Kasumi-1 (cell line): ENCODE measurements at regions not wholly inside any gene's neighbourhood (a gene's known extent, or its start where the extent isn't known, plus 50 kb on each side); places are given as distances from the start of the nearest gene placed in this dataset.
"Not testable (repeated sequence)": the region's sequence is repeated elsewhere in the genome, so short reads cannot be mapped to it uniquely, and the experiment has no call there.

Experiments
- DNase-seq, 2 experiments: peaks; one replicate each; lab custom pipeline; 2025; lab: John Stamatoyannopoulos, UW

DNA sequence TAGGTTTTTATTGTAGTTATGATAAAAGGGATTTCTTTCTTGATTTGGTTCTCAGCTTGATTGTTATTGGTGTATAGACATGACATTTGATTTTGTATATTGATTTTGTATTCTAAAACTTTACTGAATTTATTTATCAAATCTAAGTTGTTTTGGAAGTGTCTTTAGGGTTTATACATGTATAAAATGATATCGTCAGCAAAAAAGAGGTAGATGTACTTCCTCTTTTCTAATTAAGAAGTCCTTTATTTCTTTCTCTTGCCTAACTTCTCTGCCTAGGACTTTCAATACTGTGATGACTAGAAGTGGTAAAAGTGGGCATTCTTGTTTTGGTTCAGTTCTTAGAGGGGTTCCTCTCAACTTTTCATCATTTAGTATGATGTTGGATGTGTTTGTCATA, 487.3 kb upstream of the KIF2B start:
- DNase-seq, result peak in 1 of 2 experiments; percentile 8

- DNase-seq, result no peak
These were observed 492.0 kb upstream of the KIF2B start for GRCh38 chr17:53330756-53331155.

- no peak for DNase-seq
These were observed 501.1 kb upstream of the KIF2B start for GRCh38 chr17:53321651-53322050.

- no peak for DNase-seq
These were observed 502.8 kb upstream of the KIF2B start for GRCh38 chr17:53319947-53320346.

DNA sequence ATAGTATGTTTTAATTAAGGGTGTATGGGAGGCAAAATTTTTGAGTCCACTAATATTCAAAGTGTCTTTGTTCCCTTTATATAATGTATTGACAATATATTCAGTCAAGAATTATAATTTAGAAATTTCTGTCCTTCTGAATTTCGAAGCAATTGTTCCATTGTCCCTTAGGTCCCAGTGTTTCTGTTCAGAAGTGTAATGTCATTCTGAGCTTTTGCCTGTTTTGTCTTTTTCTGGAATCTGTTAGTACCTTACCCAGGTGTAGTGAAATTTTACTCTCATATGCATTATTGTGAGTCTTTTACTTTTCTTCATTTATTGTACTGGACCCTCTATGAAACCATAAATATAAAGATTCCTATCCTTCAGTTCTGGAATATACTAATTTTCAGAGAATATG, 505.7 kb upstream of the KIF2B start:
- peak in 1 of 2 experiments; percentile 22 for DNase-seq

- DNase-seq, result no peak
These were observed 506.7 kb upstream of the KIF2B start for GRCh38 chr17:53316073-53316472.

DNA sequence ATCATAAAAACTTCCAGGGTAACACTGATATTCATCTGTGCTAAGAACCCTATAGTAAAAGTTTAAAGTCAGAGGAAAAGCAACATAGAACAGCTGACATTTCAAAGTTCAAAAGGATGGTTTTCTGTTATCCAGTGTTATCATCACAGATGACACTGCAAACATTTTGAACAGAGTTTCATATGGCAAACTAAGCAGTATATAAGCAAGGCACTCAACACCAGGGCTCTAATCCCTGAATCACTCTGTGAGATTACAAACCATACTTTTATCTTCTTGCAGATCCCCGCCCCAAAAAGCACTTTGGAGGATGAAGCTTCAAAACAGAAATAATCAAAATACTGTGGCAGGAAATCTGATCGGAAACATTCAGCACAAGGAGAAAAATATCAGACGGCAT, 508.2 kb upstream of the KIF2B start:
- no peak for DNase-seq

DNA sequence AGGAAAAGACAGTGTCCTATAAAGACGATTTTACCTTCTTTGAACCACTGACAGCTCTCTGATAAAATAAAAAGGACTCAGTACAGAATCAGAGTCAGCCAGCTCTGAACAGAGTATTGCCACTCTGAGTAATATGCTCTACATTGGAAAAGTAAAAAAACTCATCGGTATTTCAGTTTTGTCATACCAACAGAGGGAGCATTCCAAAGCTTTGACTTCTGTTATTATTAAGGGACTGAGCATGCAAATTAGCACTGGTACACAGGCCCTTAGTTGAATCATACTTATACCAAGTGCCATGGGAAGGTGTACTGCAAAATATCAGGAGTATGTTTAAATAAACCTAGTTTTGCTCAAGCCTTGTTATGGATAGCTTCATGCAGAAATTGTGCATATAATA, 509.0 kb upstream of the KIF2B start:
- peak in 1 of 2 experiments; percentile 6 for DNase-seq

- no peak for DNase-seq
These were observed 544.3 kb upstream of the KIF2B start for GRCh38 chr17:53278466-53278865.

DNA sequence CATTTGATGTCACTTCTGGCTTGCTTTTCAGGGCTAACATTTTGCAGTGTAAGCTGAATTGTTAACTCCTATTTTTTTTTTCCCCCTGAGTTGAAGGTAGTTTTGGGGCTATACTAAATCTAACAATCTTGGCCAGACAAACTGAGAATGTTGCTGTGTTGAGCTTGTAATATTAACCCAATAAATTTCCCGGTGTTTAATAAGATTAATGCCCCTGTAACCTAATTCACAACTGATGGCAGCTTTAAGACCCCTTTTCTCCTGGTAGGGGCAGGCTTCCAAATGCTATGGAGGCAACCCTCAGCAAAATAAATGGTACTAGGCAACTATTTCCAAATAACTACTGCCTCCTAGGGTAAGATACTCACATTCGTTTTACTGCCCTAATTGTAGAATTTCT, 549.6 kb upstream of the KIF2B start:
- DNase-seq, result no peak

GRCh38 chr17:53270936-53271335, 551.8 kb upstream of the KIF2B start:
- no peak for DNase-seq

GRCh38 chr17:53264730-53265129, 558.0 kb upstream of the KIF2B start:
- no peak for DNase-seq

- no peak for DNase-seq
These were observed 568.6 kb upstream of the KIF2B start for GRCh38 chr17:53253956-53254597.

DNA sequence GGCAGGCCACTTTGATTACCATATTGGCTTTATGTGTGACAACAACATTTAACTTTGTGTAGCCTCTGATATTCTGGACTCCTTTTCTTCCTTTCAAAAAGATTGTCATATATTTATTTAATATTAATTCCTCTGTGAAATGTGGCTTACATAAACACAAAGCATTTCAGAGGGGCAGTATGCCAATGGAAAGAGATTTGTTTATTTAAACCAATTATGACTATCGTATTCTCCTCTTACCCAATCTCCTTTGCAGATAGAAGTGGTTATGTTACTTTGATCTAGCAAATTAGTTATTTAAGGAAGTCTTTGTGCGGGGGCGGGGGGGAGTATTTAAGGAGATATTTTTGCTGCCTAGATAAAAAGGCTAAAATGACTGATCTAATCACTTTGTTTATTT, 573.7 kb upstream of the KIF2B start:
- DNase-seq, result no peak

DNA sequence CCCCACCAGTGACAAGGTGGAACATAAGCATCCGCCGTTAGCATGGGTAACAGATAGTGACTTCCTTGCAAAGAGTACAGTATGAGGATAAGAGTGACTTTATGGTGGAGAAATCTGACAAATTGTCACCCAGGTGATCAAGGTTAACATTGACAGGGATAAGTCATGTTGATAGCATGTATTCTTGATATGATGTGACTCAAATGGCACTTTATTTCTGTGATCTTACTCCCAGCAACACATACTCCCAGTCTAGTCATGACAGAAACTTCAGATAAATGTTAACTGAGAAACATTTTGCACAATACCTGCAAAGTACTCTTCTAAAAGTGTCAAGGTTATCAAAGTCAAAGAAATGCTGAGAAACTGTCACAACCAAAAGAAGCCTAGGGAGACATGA, 588.6 kb upstream of the KIF2B start:
- no peak for DNase-seq

DNA sequence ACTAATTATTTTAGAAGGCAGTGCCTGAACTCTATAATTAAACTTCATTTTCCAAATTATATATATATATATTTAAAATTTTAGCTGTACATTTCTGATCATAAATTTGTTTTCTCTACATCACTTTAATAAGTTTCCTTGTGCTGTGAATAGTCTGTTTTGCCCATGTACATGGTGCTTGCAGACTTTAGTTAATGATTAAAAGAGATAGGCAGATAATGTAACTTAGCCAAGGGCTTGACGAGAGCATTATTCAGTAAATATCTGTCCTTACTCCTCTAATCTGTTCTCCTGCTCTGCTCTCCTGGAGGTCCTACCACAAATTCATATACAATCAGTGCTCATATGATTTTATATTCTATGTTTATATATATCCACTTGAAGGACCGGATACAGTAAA, 595.2 kb upstream of the KIF2B start:
- DNase-seq, result no peak

- no peak for DNase-seq
These were observed 595.6 kb upstream of the KIF2B start for GRCh38 chr17:53227111-53227510.

DNA sequence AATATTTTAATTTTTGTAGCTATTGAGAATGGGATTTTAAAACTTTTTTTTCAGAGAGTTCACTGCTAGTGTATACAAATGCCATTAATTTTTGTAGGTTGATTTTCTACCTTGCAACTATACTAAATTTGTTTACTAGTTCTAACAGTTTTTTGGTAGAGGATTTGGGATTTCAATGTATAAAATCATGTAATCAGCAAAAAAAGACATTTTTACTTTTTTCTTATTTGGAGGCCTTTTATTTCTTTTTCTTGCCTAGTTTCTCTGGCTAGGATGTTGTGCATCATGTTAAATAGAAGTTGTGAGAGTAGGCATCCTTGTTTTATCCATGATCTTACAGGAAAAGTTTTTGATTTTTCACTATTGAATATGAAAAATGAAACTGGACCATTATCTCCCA, 602.9 kb upstream of the KIF2B start:
- no peak for DNase-seq

GRCh38 chr17:53218723-53219122, 604.0 kb upstream of the KIF2B start:
- DNase-seq, result no peak

- no peak for DNase-seq
These were observed 605.4 kb upstream of the KIF2B start for GRCh38 chr17:53217311-53217710.

- not testable (repeated sequence) for DNase-seq
These were observed 613.8 kb upstream of the KIF2B start for GRCh38 chr17:53208935-53209334.

- no peak for DNase-seq
These were observed 629.7 kb upstream of the KIF2B start for GRCh38 chr17:53193044-53193443.

DNA sequence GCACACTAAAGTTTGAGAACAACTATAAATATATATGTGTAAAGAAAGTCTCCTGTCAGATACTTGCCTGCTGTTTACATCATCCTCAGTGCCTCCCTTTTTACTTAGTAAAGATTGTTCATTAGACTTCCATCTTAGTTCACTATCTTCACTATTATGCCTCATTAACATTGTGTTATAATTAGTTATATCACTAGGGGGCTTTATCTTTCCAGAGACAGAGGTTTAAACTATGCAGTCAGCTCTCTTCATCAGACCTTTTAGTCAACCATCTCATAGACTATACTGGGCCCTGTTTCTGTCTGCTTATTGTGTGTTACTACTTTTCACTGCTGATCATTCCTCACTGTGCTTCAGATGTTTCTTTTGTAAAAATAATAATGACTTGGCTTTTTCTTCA, 630.8 kb upstream of the KIF2B start:
- DNase-seq, result peak; percentile 64 to 74

DNA sequence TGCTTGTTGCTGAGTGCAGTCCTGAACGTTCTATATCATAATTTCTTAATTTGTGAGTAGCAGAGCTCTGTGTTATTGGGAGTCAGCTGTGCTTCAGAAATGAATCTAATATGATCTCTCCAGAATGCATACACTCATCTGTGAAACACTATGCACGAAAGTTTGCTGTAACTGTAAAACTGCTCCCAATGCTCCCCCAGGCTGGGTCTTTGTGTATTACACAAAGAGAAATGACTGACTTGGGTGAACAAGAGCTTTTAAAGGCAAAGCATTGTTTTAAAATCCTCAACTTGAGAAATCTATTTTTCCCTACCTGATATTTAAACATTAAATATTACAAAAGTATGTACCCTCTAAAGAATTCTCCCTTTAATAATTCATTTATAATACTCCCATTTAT, 636.7 kb upstream of the KIF2B start:
- DNase-seq, result no peak

GRCh38 chr17:53176629-53177028, 646.1 kb upstream of the KIF2B start:
- no peak for DNase-seq
